Epithelial cell of esophagus (primary cell): ENCODE measurements at regions not wholly inside any gene's neighbourhood (a gene's known extent, or its start where the extent isn't known, plus 50 kb on each side); places are given as distances from the start of the nearest gene placed in this dataset.
A peak's percentile ranks its signal among the peaks of the same experiment; 100 is the strongest.

Source experiments
- DNase-seq: peaks from one replicate; pipeline ENCODE4 v3.0.0; 2010; ENCODE audit warnings: low read depth
- H3K4me3 ChIP-seq: 2 replicates; pipeline ENCODE4 v1.5.1; 2011; ENCODE audit warnings: mild to moderate bottlenecking, low read length, control low read depth
- CTCF ChIP-seq: IDR thresholded peaks from 2 replicates; pipeline ENCODE4 v1.5.1; 2011; ENCODE audit warnings: low read depth, mild to moderate bottlenecking, low read length, control low read depth, inconsistent platforms; ENCODE audit not compliant: insufficient read depth; ENCODE audit errors: missing control alignments

GRCh38 chr15:93880358-93880757 is 351.0 kb upstream of the MCTP2 start:
- DNase-seq, result no peak
- no peak overlapping the region for H3K4me3 ChIP-seq
- TF ChIP-seq CTCF, result no peak

- TF ChIP-seq CTCF, result no peak
- H3K4me3 ChIP-seq, result no peak overlapping the region
- DNase-seq, result no peak
Measured at GRCh38 chr15:93870583-93870982, 360.8 kb upstream of the MCTP2 start.

DNA sequence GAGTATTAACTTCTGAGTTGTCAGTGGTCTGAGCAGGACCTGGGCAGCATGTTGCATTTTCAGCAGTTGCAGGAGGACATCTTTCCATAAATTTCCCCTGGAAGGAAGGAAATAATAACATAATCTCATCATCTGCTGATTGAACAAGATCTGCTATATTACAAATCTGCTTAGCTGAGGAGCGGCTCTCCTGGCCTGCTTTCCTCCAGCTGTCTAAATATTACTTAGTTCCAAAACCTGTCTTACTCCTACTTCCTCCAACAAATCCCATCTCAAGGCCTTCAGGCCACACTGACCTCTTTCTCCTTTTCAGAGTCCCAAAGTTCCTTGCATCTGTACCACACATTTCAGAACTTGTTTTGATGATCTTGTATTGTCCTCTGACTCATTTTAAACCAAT is 364.4 kb upstream of the MCTP2 start:
- DNase-seq, result no peak
- no peak for TF ChIP-seq CTCF
- H3K4me3 ChIP-seq, result no peak overlapping the region

DNA sequence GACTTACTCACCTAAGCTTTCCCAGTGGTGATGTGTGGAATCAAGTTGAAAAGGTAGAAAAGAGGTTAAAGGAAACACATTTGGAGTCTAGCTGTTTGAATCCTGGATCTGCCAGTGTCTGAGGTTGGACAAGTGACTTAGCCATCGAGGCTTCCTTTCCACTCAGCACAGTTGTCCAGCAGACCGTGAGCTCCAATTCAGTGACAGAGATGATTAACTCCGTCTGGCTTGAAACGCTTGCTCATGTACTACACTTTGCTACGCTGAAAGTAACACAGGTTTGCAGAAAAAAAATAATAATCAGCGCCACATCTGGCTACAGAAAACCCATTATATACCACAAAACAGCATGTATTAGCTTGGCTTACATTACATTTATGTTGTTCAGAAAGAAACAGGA is 364.9 kb upstream of the MCTP2 start:
- no peak for DNase-seq
- no peak for TF ChIP-seq CTCF
- H3K4me3 ChIP-seq, result no peak overlapping the region

DNA sequence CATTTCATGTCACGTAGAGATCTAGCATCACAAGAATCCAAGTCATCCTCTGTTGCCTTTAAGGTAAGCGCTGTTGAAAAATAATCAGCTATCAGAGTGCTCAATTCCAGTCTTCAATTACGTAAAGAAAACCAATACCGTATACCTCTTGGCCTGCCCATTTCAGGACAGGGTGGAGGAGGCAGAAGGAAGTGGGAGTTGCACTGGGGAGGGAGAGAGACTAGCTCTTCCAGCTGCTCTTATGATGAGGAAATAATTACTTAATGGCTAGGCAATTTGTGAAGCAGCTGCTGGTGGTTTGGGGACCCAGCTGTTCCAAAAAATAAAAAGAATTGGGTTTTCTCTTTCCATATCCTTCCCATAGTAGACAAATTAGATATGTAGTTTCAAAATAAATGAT is 365.8 kb upstream of the MCTP2 start:
- H3K4me3 ChIP-seq, result no peak overlapping the region
- peak; percentile 4 for DNase-seq
- no peak for TF ChIP-seq CTCF

DNA sequence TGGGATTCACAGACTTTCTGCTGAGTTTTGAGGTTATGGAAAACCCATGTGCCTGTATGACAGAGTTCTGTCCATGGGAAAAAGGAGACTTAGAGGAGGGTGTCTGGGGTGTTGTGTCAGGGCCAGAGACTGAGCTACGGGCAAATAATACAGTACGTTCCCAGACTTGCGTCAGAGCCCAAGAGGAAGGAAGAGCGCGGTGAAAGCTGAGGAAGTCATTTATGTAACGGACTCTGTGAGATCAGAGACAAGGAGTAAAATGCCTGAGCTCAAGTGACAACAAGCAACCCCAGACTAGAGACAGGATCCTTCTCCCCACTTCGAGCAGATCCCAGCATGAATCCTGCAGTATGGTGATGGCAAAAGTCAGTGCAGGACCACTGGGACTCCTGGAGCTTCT is 368.6 kb upstream of the MCTP2 start:
- no peak for DNase-seq
- no peak for TF ChIP-seq CTCF
- no peak overlapping the region for H3K4me3 ChIP-seq

DNA sequence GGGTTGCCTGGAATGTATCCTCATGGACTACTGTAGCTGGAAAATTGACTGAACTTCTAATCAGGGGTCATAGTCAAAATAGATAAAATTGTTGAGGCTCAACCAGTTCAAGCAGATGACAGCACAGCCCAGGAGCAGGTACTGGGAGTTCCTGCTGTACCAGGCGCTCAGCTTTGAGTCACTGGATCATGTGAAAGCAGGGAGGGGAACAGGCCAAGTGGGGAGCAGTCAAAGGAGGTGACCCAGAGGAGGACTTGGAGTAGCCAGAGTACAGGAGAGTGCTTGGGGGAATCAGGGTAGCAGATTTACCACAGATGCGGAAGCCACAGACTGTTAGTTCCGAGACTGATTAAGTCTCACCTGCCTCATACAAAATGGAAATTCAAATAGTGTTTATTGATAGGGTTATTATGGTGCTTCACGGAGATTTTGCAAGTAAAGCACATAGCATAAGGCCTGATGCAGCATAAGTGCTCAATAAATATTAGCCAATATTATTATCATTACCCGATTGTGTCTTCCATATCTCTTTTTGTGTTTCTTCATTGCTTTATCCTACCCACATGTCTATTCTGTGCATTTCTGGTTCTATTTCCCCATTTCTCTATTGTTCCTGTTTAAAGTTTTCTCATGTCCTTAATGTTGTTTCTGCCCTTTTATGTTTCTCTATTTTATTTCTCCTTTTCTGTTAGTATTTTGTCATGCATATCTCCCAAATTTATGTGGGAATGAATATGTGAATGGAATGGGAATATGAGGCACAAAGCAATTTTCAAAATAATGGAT is 369.2 kb upstream of the MCTP2 start:
- no peak overlapping the region for H3K4me3 ChIP-seq
- no peak for TF ChIP-seq CTCF
- peak; percentile 69 for DNase-seq
